ENCODE measurements at regions not wholly inside any gene's neighbourhood (a gene's known extent, or its start where the extent isn't known, plus 50 kb on each side); places are given as distances from the start of the nearest gene placed in this dataset.

- TF ChIP-seq CTCF (conservative IDR thresholded peaks at IDR 0.05; ENCODE audit: low read depth in 2 of 2) (no peak), CREB1 (CRISPR knock-in tag; IDR thresholded peaks at IDR 0.05; ENCODE audit: low read depth) (no peak)
Measured at GRCh38 chr5:13115476-13115875, 829.0 kb downstream of the DNAH5 start.

Data from GM23338 (cell line).